WTC11 (cell line): ENCODE measurements at regions not wholly inside any gene's neighbourhood (a gene's known extent, or its start where the extent isn't known, plus 50 kb on each side); places are given as distances from the start of the nearest gene placed in this dataset.

Experiments used
- ATAC-seq: fragments of 200-7000 bp; cut with Tn5 transposase; 2 replicates; pipeline ENCODE4 v1.10.0; 2021; ENCODE audit warnings: mild to moderate bottlenecking, moderate library complexity
- CTCF ChIA-PET: fragments of 300-600 bp; sonication (Branson Sonifier 250); formaldehyde crosslinking; loops from one replicate; lab custom pipeline; 2021; ENCODE audit warnings: antibody characterized with exemption; lab: Charles Lee
- POLR2A ChIA-PET: fragments of 350-600 bp; sonication (Branson Sonifier 250); formaldehyde crosslinking; loops from one replicate; lab custom pipeline; 2021; ENCODE audit warnings: antibody characterized with exemption; lab: Charles Lee
- DNase-seq: peaks from one replicate; pipeline ENCODE4 v3.0.0; 2021; ENCODE audit warnings: low spot score
- H3K27ac Mint-ChIP-seq: 2 replicates; pipeline ENCODE4 v1.8.0; 2021; ENCODE audit warnings: mixed read lengths
- H3K27me3 Mint-ChIP-seq: 2 replicates; pipeline ENCODE4 v1.8.0; 2021; ENCODE audit warnings: low read depth, mild to moderate bottlenecking, moderate library complexity, mixed read lengths
- H3K36me3 Mint-ChIP-seq: 2 replicates; pipeline ENCODE4 v1.8.0; 2021; ENCODE audit warnings: mixed read lengths
- H3K4me1 Mint-ChIP-seq: 2 replicates; pipeline ENCODE4 v1.8.0; 2022; ENCODE audit warnings: mixed read lengths
- H3K4me3 Mint-ChIP-seq: 2 replicates; pipeline ENCODE4 v1.8.0; 2021; ENCODE audit warnings: mild to moderate bottlenecking, moderate library complexity, mixed read lengths
- H3K9me3 Mint-ChIP-seq: 2 replicates; pipeline ENCODE4 v1.8.0; 2021; ENCODE audit warnings: mixed read lengths
- ETV6 ChIP-seq: sonication (generic); formaldehyde crosslinking; IDR thresholded peaks from 2 replicates; pipeline ENCODE4 v1.8.1; 2022; ENCODE audit warnings: mild to moderate bottlenecking, missing genetic modification reagents
- NFYB ChIP-seq: sonication (generic); formaldehyde crosslinking; conservative IDR thresholded peaks from 2 replicates; pipeline ENCODE4 v1.8.0; 2022; ENCODE audit warnings: low read depth, missing genetic modification reagents
- NR3C1 ChIP-seq: sonication (generic); formaldehyde crosslinking; conservative IDR thresholded peaks from 2 replicates; pipeline ENCODE4 v1.8.1; 2023; ENCODE audit warnings: low read depth, mild to moderate bottlenecking, missing genetic modification reagents
- RELA ChIP-seq: sonication (generic); formaldehyde crosslinking; IDR thresholded peaks from 2 replicates; pipeline ENCODE4 v1.8.1; 2022; ENCODE audit warnings: missing genetic modification reagents, mild to moderate bottlenecking, borderline replicate concordance
- SP1 ChIP-seq: sonication (generic); formaldehyde crosslinking; conservative IDR thresholded peaks from 2 replicates; pipeline ENCODE4 v1.8.1; 2022; ENCODE audit warnings: missing genetic modification reagents
- ZNF423 ChIP-seq: fragments of 250-450 bp; sonication (Bioruptor Pico); IDR thresholded peaks from 2 replicates; pipeline ENCODE4 v2.1.2; 2022; ENCODE audit warnings: mild to moderate bottlenecking, moderate library complexity
- TF ChIP-seq, protein P1 (sequence below): fragments of 250-450 bp; sonication (Bioruptor Pico); conservative IDR thresholded peaks from 2 replicates; pipeline ENCODE4 v1.9.0; 2021; ENCODE audit warnings: mild to moderate bottlenecking
- TF ChIP-seq, protein P2 (sequence below): fragments of 200-600 bp; IDR thresholded peaks from 2 replicates; pipeline ENCODE4 v1.8.0; 2022; ENCODE audit warnings: antibody characterized with exemption
- TF ChIP-seq, protein P3 (sequence below): sonication (generic); formaldehyde crosslinking; IDR thresholded peaks from 2 replicates; pipeline ENCODE4 v1.8.1; 2022; ENCODE audit warnings: missing genetic modification reagents, borderline replicate concordance
- TF ChIP-seq, protein P4 (sequence below): sonication (generic); formaldehyde crosslinking; IDR thresholded peaks from 2 replicates; pipeline ENCODE4 v1.8.0; 2023; ENCODE audit warnings: missing genetic modification reagents
- TF ChIP-seq, protein P5 (sequence below): sonication (generic); formaldehyde crosslinking; IDR thresholded peaks from 2 replicates; pipeline ENCODE4 v1.8.1; 2022; ENCODE audit warnings: mild to moderate bottlenecking, moderate library complexity, missing genetic modification reagents
- TF ChIP-seq, protein P6 (sequence below): sonication (generic); formaldehyde crosslinking; IDR thresholded peaks from 2 replicates; pipeline ENCODE4 v1.8.1; 2023; ENCODE audit warnings: mild to moderate bottlenecking, missing genetic modification reagents
- TF ChIP-seq, protein P7 (sequence below): sonication (generic); formaldehyde crosslinking; IDR thresholded peaks from 2 replicates; pipeline ENCODE4 v1.8.0; 2023; ENCODE audit warnings: missing genetic modification reagents, mild to moderate bottlenecking, borderline replicate concordance
- TF ChIP-seq, protein P8 (sequence below): sonication (generic); formaldehyde crosslinking; IDR thresholded peaks from 2 replicates; pipeline ENCODE4 v1.8.0; 2022; ENCODE audit warnings: missing genetic modification reagents

DNA sequence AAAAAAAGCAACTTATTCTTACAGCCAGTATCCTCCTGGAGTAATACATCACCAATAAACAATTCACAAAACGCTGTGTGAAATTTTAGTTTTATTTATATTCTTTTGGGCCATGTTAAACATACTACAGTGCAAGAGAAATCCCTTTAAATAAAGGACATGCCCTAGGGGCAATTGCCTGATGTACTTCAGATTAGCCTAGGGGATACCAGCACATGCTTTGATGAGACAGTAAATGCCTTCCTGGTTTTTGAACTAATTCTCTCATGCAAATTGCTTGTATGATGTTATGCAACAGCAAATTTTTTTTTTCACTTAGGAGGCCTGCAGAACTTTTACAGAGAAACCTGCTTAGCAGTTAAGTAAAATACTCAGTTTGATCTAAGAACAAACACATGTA, 711.9 kb upstream of the FRG1 start:
- Mint-ChIP-seq H3K4me3 (no peak overlapping the region), H3K9me3 (peaks cover 4% of the 10 kb centered on the region; the same call in 1 of the 2 replicates), H3K36me3 (no peaks in the 10 kb centered on the region), H3K4me1 (no peaks in the 10 kb centered on the region), H3K27me3 (no peaks in the 10 kb centered on the region), H3K27ac (no peak overlapping the region)
- ATAC-seq = no peak
- ChIA-PET CTCF (no interaction called here), POLR2A (no interaction called here)
- TF ChIP-seq, protein P1, sequence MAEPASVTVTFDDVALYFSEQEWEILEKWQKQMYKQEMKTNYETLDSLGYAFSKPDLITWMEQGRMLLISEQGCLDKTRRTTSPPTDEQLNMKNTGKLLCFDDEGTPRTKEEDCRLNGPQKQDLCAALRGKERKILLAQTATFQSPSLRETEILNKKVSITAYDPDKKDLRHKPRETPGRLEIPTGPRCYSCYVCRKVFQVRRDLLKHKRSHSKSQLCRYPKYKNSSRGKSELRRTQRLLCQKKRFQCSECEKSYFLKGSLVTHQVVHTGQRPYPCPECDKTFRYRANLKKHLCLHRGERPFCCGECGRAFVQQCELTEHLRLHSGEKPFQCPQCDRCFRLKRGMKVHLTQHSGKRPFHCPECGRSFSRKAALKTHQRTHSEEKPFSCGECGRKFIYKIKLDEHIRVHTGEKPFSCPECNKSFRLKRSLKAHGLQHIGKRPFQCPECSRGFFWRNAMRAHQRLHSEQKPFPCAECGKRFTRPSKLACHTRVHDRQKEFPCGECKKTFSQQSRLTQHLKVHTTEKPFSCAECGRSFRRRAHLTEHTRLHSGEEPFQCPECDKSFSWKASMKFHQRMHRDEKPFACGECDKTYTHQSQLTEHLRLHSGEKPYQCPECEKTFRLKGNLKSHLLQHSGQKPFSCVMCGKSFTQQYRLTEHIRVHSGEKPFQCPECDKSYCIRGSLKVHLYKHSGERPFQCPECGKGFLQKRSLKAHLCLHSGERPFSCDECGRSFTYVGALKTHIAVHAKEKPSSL = no peak
- TF ChIP-seq NFYB (CRISPR knock-in tag) = no peak
- TF ChIP-seq, protein P2, sequence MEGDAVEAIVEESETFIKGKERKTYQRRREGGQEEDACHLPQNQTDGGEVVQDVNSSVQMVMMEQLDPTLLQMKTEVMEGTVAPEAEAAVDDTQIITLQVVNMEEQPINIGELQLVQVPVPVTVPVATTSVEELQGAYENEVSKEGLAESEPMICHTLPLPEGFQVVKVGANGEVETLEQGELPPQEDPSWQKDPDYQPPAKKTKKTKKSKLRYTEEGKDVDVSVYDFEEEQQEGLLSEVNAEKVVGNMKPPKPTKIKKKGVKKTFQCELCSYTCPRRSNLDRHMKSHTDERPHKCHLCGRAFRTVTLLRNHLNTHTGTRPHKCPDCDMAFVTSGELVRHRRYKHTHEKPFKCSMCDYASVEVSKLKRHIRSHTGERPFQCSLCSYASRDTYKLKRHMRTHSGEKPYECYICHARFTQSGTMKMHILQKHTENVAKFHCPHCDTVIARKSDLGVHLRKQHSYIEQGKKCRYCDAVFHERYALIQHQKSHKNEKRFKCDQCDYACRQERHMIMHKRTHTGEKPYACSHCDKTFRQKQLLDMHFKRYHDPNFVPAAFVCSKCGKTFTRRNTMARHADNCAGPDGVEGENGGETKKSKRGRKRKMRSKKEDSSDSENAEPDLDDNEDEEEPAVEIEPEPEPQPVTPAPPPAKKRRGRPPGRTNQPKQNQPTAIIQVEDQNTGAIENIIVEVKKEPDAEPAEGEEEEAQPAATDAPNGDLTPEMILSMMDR = no peak
- TF ChIP-seq, protein P3, sequence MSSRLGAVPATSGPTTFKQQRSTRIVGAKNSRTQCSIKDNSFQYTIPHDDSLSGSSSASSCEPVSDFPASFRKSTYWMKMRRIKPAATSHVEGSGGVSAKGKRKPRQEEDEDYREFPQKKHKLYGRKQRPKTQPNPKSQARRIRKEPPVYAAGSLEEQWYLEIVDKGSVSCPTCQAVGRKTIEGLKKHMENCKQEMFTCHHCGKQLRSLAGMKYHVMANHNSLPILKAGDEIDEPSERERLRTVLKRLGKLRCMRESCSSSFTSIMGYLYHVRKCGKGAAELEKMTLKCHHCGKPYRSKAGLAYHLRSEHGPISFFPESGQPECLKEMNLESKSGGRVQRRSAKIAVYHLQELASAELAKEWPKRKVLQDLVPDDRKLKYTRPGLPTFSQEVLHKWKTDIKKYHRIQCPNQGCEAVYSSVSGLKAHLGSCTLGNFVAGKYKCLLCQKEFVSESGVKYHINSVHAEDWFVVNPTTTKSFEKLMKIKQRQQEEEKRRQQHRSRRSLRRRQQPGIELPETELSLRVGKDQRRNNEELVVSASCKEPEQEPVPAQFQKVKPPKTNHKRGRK = no peak
- TF ChIP-seq, protein P4, sequence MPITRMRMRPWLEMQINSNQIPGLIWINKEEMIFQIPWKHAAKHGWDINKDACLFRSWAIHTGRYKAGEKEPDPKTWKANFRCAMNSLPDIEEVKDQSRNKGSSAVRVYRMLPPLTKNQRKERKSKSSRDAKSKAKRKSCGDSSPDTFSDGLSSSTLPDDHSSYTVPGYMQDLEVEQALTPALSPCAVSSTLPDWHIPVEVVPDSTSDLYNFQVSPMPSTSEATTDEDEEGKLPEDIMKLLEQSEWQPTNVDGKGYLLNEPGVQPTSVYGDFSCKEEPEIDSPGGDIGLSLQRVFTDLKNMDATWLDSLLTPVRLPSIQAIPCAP (CRISPR knock-in tag) = no peak
- TF ChIP-seq, protein P5, sequence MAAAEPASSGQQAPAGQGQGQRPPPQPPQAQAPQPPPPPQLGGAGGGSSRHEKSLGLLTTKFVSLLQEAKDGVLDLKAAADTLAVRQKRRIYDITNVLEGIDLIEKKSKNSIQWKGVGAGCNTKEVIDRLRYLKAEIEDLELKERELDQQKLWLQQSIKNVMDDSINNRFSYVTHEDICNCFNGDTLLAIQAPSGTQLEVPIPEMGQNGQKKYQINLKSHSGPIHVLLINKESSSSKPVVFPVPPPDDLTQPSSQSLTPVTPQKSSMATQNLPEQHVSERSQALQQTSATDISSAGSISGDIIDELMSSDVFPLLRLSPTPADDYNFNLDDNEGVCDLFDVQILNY (CRISPR knock-in tag) = no peak
- no peak for TF ChIP-seq RELA (CRISPR knock-in tag)
- TF ChIP-seq, protein P6, sequence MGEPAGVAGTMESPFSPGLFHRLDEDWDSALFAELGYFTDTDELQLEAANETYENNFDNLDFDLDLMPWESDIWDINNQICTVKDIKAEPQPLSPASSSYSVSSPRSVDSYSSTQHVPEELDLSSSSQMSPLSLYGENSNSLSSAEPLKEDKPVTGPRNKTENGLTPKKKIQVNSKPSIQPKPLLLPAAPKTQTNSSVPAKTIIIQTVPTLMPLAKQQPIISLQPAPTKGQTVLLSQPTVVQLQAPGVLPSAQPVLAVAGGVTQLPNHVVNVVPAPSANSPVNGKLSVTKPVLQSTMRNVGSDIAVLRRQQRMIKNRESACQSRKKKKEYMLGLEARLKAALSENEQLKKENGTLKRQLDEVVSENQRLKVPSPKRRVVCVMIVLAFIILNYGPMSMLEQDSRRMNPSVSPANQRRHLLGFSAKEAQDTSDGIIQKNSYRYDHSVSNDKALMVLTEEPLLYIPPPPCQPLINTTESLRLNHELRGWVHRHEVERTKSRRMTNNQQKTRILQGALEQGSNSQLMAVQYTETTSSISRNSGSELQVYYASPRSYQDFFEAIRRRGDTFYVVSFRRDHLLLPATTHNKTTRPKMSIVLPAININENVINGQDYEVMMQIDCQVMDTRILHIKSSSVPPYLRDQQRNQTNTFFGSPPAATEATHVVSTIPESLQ (CRISPR knock-in tag) = no peak
- no peak for TF ChIP-seq NR3C1 (CRISPR knock-in tag)
- DNase-seq = no peak

DNA sequence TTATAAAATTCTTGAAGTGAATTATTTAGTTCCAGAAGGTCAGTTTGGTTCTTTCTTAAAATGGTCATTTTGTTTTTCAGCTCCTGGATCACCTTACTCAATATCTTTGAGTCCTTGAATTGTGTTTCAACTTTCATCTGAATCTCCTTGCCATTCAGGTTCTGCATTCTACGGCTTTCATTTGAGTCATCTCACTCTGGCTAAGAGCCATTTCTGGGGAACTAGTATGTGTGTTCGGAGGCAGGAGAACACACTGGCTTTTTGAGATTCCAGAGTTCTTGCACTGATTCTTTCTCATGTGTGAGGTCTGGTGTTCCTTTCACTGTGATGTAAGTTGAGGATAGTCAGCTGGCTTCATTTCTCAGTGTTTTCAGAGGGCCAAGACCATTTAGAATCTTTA, 708.4 kb upstream of the FRG1 start:
- Mint-ChIP-seq H3K27ac (no peak overlapping the region), H3K36me3 (0 out of 2 replicates have a peak, but pooled peaks cover 4% of the 10 kb centered on the region), H3K4me1 (no peaks in the 10 kb centered on the region), H3K4me3 (no peak overlapping the region), H3K27me3 (no peaks in the 10 kb centered on the region), H3K9me3 (peaks cover 8% of the 10 kb centered on the region)
- no peak for ATAC-seq
- ChIA-PET CTCF (no interaction called here), POLR2A (no interaction called here)
- no peak for DNase-seq
- no peak for TF ChIP-seq ZNF423 (CRISPR knock-in tag)
- TF ChIP-seq SP1 (CRISPR knock-in tag) = no peak
- TF ChIP-seq ETV6 (CRISPR knock-in tag) = no peak
- TF ChIP-seq, protein P7, sequence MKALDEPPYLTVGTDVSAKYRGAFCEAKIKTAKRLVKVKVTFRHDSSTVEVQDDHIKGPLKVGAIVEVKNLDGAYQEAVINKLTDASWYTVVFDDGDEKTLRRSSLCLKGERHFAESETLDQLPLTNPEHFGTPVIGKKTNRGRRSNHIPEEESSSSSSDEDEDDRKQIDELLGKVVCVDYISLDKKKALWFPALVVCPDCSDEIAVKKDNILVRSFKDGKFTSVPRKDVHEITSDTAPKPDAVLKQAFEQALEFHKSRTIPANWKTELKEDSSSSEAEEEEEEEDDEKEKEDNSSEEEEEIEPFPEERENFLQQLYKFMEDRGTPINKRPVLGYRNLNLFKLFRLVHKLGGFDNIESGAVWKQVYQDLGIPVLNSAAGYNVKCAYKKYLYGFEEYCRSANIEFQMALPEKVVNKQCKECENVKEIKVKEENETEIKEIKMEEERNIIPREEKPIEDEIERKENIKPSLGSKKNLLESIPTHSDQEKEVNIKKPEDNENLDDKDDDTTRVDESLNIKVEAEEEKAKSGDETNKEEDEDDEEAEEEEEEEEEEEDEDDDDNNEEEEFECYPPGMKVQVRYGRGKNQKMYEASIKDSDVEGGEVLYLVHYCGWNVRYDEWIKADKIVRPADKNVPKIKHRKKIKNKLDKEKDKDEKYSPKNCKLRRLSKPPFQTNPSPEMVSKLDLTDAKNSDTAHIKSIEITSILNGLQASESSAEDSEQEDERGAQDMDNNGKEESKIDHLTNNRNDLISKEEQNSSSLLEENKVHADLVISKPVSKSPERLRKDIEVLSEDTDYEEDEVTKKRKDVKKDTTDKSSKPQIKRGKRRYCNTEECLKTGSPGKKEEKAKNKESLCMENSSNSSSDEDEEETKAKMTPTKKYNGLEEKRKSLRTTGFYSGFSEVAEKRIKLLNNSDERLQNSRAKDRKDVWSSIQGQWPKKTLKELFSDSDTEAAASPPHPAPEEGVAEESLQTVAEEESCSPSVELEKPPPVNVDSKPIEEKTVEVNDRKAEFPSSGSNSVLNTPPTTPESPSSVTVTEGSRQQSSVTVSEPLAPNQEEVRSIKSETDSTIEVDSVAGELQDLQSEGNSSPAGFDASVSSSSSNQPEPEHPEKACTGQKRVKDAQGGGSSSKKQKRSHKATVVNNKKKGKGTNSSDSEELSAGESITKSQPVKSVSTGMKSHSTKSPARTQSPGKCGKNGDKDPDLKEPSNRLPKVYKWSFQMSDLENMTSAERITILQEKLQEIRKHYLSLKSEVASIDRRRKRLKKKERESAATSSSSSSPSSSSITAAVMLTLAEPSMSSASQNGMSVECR = no peak
- TF ChIP-seq, protein P2 = no peak
- TF ChIP-seq, protein P8, sequence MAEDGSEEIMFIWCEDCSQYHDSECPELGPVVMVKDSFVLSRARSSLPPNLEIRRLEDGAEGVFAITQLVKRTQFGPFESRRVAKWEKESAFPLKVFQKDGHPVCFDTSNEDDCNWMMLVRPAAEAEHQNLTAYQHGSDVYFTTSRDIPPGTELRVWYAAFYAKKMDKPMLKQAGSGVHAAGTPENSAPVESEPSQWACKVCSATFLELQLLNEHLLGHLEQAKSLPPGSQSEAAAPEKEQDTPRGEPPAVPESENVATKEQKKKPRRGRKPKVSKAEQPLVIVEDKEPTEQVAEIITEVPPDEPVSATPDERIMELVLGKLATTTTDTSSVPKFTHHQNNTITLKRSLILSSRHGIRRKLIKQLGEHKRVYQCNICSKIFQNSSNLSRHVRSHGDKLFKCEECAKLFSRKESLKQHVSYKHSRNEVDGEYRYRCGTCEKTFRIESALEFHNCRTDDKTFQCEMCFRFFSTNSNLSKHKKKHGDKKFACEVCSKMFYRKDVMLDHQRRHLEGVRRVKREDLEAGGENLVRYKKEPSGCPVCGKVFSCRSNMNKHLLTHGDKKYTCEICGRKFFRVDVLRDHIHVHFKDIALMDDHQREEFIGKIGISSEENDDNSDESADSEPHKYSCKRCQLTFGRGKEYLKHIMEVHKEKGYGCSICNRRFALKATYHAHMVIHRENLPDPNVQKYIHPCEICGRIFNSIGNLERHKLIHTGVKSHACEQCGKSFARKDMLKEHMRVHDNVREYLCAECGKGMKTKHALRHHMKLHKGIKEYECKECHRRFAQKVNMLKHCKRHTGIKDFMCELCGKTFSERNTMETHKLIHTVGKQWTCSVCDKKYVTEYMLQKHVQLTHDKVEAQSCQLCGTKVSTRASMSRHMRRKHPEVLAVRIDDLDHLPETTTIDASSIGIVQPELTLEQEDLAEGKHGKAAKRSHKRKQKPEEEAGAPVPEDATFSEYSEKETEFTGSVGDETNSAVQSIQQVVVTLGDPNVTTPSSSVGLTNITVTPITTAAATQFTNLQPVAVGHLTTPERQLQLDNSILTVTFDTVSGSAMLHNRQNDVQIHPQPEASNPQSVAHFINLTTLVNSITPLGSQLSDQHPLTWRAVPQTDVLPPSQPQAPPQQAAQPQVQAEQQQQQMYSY = no peak
